ENCODE measurements at regions not wholly inside any gene's neighbourhood (a gene's known extent, or its start where the extent isn't known, plus 50 kb on each side); places are given as distances from the start of the nearest gene placed in this dataset.
"Not testable (repeated sequence)": the region's sequence is repeated elsewhere in the genome, so short reads cannot be mapped to it uniquely, and the experiment has no call there.

DNA sequence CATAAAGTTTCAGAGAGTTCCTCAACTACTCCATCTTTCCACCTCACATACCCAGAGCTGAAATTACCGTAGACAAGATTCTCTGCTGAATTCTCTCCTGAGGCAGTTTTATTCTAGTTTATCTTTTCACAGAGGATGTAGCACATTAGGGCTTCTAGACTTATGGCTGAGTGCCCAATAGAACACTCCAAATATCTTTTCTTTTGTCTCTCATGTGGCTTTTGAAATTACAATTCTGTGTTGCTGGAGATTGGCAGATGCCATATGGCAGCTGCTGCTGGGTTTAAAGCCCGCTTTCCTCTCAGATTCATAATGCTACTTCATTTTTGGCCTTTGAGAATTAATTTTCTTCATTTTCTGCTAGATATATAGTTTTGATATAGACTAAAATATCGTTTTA, 107.6 kb upstream of the BANK1 start:
- DNase-seq (ENCODE audit: extremely low read depth in 1 of 11, low read depth in 9 of 11, low spot score in 4 of 11) = no peak

DNA sequence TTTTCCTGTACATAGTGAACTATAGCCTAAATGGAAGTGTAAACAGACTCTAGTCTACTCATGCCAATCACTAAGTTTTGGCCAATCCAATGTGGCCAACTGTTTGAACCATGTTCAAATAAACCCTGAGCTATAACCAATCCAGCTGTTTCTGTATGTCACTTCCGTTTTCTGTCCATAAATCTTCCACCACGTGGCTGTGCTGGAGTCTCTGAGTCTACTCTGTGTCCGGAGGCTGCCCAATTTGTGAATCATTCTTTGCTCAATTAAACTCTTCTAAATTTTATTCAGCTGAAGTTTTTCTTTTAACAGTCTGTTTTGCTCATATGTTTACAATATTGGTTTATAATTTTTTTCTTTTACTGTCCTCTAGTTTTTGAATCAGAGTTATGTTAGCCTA, 112.3 kb upstream of the BANK1 start:
- no peak for DNase-seq (ENCODE audit: extremely low read depth in 1 of 11, low read depth in 9 of 11, low spot score in 4 of 11)

DNA sequence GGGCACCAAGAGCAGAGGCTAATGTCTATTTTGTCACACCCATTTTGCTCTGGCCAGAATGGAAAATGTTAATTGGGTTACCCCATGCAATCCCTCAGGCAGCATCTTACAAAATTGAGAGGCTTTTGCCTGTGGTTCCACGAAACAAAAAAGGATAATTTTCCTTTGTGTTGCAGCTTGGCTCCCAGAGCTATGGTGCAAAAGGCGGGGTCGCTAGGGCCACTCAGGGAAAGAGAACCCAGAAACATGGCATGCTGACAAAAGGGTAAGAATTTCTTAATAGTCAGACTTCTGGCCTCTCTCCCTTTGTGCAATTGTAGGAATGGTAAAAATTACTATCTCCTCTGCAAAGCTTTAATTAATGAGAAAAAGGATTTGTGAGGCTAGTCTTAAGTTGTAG, 119.6 kb upstream of the BANK1 start:
- no peak for DNase-seq (ENCODE audit: extremely low read depth in 1 of 11, low read depth in 9 of 11, low spot score in 4 of 11)

DNA sequence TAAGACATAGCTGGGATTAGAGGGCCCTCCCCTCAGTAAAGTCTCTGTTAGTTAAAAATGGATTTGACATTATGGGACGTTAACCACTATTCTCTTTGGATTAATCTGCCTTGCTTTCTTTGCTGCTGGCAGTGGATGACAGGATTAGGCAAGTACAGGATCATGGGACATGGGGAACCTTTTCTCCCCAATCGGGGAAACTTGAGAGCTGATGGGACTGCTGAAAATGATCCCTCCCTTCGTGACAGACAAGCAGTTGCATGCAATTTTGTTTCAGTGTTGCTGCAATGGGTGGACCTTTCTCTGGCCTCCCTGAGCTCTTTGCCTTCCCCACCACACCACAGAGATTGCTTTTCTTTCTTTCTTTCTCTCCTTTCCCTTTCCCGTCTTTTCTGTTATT, 120.2 kb upstream of the BANK1 start:
- DNase-seq (ENCODE audit: extremely low read depth in 1 of 11, low read depth in 9 of 11, low spot score in 4 of 11) = no peak

DNA sequence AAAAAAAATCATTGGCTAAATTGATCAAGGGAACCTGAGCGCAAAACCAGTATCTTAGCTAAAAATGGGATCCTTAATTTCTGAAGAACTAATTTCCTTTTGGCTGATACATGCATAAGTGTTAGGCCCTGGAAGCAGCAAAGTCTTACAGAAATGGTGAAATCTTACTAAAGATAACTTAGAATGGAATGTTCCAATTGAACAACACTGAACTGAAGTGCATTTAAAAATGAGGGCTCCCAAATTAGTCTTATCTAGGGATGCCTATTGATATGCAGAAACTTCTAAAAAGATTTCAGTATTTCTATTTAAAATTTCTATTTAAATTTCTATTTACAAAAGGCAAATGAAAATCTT, 120.7 kb upstream of the BANK1 start:
- no peak for DNase-seq (ENCODE audit: extremely low read depth in 1 of 11, low read depth in 9 of 11, low spot score in 4 of 11)

DNA sequence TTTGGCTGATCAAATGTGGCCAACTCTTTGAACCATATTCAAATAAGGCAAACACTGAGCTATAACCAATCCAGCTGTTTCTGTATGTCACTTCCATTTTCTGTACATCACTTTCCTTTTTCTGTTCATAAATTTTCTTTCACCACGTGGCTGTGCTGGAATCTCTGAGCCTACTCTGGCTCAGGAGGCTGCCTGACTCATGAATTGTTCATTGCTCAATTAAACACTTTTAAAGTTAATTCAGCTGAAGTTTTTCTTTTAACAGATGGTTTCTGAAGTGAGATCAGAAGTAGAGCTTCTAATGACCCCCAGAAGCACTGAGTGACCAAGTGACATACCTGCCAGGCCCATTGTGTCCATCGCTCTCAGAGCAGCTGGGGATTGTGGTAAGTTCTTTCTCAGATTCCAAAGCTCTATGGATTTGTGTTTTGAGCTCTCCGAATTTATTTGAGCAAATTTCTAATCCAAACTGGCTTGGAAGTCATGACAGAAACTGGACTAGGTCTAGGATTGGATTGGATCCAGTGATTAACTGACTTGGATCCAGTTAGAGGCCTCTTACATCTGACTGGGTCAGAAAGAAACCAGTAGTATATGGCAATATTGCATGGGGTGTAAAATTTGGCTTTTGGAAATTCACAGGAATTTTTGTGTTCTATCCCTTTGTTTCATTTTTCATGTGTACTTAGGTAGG, 121.2 kb upstream of the BANK1 start:
- no peak for DNase-seq (ENCODE audit: extremely low read depth in 1 of 11, low read depth in 9 of 11, low spot score in 4 of 11)

DNA sequence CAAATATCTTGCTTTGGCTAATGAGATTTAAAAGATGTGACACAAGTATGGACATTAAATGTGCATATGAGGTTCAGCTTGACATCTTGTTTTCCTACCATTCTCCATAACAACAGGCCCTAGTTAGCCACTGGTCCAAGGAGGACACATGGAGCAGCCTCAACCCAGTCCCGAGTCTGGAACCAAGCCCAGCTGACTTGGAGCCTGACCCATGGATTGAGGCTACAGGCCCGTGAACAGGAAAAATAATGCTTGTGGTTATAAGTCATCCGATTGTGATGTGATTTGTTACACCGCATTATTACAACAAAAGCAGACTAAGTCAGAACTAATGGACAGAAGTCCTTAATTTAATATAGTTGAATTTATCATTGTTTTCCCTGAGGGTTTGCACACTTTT, 123.2 kb upstream of the BANK1 start:
- no peak for DNase-seq (ENCODE audit: extremely low read depth in 1 of 11, low read depth in 9 of 11, low spot score in 4 of 11)

DNA sequence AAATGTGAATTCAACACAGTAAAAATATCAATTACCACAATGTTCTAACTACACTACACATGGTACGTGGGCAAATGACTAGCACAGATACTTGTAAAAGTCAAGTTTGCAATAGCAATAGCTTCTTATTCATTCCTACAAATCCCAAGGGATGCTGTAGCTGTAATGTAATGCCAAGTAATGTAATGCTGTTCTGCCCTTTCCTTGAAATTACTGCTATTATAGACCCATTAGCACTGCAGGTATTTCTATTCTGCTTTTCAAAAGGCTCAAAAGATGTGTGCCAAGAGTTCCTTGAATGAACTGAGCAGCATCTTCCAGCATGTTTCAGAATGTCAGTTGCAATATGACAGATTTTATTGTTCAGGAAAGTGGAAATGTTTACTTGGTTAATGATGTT, 129.9 kb upstream of the BANK1 start:
- no peak for DNase-seq (ENCODE audit: extremely low read depth in 1 of 11, low read depth in 9 of 11, low spot score in 4 of 11)

DNA sequence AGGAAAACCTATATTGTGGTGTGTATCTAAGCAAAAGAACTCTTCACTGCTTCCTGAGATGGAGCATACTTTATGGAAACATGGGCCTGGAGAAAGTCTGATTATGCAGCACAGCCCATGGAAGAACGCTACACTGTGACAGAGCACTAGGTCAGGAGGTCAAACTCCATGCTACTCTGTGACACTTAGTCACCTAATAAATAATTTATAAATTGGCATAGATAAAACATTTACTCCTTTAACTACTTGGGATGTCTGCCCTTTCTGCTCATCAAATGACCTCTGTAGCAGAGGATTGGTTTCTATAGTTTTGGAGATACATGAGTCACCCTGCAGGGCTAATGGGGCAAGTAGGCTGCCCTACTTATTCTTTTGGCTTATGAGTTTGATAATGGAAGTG, 134.7 kb upstream of the BANK1 start:
- no peak for DNase-seq (ENCODE audit: extremely low read depth in 1 of 11, low read depth in 9 of 11, low spot score in 4 of 11)

DNA sequence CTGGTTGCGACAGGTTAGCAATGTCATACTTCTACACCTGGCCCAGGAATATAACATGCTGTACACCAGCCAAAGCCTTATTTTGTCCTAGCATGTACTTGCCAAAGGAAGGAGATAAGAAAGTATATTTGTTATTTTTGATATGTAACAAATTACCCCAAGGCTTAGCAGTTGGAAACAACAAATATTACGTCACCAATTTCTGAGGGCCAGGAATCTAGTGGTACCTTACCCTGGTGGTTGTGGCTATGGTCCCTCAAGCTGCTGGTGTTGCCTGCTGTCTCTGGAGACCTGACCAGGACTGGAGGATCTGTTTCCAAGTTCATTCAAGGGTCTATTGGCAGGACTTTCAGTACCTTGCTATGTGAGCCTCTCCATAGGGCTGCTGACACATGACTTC, 135.5 kb upstream of the BANK1 start:
- no peak for DNase-seq (ENCODE audit: extremely low read depth in 1 of 11, low read depth in 9 of 11, low spot score in 4 of 11)

DNA sequence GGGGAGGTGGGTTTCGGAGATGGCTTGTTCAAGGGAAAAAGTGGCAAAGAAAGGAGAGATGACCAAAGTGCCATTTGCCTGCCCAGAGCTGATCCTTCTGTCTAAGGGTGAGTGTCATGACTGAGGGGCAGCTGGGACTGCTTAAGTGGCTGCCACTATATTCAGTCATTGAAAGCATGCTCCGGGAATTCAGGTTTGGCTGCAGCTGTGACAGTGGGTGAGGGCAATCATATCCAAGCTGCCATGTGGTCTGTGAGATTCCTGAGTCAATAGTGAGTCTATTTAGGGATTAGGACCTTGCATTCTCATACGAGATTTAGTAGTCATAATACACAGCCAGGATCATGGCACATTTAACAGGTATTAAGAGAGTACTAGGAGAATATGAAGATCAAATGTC, 138.8 kb upstream of the BANK1 start:
- DNase-seq (ENCODE audit: extremely low read depth in 1 of 11, low read depth in 9 of 11, low spot score in 4 of 11) = no peak

DNA sequence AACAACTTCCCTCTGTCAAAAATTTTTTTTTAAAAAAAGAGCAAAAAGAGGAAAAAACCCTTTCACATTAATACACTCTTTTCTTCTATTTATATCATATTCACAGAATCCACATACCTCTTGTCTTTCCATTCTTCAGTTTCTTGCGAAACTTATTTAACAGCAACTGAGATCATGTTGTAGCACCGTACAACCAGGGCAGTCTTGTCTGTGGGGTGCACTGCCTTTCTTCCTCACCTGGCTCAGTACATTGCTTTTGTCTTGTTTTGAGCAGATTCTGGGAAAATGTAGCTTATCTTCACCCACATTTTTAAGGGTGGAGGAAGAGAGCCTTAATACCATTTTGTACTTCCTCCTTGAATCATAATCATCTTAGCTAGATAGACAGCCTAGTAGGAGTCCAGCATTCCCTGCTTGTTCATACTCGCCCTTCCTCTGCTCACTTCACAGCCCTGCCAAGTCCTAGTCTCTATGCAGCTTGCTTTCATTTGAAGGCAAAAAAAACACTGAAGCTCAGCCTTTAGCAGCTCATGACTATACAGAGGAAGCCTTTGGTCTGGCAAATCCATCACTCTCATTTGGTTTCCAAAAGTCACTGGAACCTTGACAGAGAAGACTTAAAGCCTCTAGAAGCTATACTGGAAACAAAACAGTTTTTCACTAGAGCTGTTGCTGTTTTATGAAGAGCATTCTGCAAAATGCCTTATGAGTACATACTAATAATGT, 140.6 kb upstream of the BANK1 start:
- DNase-seq (ENCODE audit: extremely low read depth in 1 of 11, low read depth in 9 of 11, low spot score in 4 of 11) = peak in 2 of 11 donors; percentile 0 to 4

DNA sequence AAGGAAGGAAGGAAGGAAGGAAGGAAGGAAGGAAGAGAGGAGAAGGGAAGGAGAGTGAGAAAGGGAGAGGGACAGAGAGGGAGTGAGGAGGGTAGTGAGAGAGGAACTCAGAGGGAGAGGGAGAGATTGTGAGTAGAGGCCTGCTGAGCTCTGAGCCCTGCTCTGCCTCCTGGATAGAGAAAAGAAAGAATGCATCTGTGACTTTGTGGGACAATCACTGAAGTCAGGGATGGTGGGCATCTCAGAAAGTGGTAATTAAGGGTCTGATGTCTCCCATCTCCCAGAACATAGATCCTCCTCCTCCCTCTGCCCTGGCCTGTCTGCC, 142.9 kb upstream of the BANK1 start:
- DNase-seq (ENCODE audit: extremely low read depth in 1 of 11, low read depth in 9 of 11, low spot score in 4 of 11) = no peak

DNA sequence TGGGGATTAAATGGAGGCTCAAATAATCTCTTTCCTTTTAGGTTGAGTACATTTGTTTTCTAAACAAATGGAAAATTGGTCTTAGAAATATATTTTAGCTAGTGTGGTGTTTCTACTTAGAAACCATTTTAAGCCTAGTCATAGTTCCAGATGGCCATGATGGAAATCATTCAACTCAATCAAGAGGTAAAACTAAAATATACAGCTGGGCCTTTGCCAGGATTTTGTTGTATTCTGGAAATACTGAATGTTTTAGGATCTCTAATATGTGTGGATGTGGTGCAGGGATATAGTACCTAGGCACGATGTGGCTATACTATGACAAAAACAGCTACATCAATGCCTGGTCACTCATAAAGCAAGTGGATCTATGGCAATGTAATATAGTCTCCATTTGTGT, 146.0 kb upstream of the BANK1 start:
- no peak for DNase-seq (ENCODE audit: extremely low read depth in 1 of 11, low read depth in 9 of 11, low spot score in 4 of 11)

DNA sequence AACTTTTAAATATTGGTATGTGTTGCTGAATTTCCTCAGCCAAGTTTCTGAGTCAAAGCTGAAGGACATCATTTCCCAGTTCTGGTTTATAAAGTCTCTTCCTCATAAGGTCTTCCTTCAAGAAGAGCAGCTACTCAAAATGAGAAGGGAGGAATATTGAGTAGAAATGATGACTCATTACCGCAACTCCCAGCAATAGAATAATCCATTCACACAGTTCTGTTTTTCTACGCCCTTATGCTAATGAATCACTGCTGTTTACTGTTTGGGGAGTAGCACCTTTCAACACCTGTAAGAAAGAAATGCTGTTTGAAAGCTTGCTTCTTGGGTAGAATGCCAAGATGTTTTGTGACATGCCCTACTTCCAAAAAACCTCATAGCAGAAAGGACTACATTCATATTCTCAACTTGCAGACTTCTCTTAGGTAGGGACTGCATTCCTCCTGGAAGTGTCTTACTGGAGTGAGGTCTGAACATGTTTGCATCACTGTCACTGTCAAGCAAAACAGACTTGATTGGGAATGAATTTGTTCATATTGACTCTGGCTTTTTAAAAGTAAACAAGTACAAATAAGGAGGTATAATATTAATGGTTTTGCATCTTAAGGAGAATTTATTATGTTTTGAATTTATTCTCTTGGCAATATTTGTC, 147.2 kb upstream of the BANK1 start:
- DNase-seq (ENCODE audit: extremely low read depth in 1 of 11, low read depth in 9 of 11, low spot score in 4 of 11) = no peak

DNA sequence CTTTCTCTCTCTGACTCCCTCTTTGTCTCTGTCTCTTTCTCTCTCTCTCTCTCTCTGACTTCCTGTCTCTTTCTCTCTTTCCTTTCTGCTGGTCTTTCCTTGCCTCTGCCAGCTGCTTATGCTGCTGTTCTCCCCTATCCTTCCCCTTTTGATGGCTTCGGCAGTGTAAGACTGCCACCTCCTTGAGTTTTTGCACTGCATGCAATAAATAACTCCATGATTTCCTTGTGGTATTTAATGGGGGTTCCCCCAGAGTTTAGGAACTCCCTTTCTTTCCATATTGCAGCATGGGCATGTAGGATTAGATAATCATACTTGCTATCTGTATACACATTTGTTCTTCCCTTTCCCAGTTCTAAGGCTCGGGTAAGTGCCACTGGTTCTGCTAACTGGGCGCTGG, 157.8 kb upstream of the BANK1 start:
- not testable (repeated sequence) for DNase-seq (ENCODE audit: extremely low read depth in 1 of 11, low read depth in 9 of 11, low spot score in 4 of 11)

DNA sequence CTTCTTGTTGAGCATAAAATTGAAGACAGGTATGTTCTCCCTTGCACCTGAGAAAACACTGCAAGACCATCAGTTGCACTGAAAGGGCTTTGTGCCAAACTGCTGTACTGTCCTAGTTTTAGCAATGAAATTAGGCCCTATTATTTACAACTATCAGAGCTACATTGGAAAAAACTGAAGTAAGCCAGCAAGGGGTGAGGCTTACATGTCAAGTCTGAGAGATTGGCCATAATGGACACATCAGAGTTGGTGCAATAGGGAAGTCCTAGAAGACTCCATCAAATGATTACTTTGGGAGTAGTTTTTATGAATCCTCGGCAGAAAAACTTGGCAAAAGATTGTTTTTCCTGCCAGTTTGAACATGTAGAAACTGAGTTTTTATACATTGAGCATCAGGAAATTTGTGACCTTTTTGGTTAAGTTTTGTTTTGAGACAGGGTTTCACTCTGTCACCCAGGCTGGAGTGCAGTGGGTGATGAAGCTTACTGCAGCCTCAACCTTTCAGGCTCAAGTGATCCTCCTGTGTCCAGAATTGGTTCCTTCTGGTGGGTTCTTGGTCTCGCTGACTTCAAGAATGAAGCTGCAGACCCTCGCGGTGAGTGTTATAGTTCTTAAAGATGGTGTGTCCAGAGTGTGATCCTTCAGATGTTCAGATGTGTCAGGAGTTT, 160.1 kb upstream of the BANK1 start:
- no peak for DNase-seq (ENCODE audit: extremely low read depth in 1 of 11, low read depth in 9 of 11, low spot score in 4 of 11)

DNA sequence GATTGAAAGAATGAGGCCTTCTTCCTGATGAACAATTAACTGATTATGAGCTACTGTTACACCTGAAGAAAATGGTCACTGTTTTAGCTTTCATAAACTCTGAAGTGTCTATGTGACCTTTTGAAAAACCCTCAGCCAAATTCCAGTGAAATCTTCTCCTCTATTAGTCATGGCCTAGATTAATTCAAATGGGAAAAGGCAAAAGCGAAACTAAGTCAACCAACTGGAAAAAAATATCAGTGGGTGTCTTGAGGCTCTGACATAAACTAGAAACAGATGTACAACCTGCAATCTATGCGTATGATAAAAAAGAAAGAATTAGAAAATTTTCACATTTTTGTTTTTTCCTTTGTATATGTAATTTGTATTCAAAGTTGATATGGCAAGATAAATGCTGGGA, 169.4 kb upstream of the BANK1 start:
- no peak for DNase-seq (ENCODE audit: extremely low read depth in 1 of 11, low read depth in 9 of 11, low spot score in 4 of 11)

DNA sequence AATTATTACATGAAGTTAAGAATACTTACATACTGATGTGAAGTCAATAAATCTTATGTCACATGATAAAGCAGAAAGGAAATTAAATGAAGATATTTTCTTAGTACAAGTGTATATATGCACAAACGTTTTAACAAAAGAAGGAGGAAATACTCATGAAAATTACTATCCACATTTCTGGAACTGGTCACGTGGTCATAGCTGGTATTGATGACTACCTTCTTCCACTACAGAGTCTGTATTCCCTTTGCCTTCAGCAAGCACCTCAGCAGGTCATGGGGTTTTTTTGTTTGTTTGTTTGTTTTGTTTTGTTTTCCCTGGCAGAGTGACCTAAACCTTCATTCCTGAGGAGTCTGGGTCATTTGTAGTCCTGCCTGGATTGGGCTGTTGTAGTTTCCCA, 174.9 kb upstream of the BANK1 start:
- DNase-seq (ENCODE audit: extremely low read depth in 1 of 11, low read depth in 9 of 11, low spot score in 4 of 11) = no peak

DNA sequence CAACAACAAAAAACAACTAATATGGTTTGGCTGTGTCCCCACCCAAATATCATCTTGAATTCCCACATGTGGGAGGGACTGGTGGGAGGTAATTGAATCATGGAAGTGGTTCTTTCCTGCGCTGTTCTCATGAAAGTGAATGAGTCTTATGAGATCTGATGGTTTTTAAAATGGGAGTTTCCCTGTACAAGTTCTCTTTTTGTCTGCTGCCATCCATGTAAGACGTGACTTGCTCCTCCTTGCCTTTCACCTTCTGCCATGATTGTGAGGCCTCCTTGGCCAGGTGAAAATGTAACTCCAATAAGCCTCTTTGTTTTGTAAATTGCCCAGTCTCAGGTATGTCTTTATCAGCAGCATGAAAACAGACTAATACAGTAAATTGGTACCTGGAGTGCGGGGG, 183.5 kb upstream of the BANK1 start:
- not testable (repeated sequence) for DNase-seq (ENCODE audit: extremely low read depth in 1 of 11, low read depth in 9 of 11, low spot score in 4 of 11)
